H9 (cell line): ENCODE measurements at regions not wholly inside any gene's neighbourhood (a gene's known extent, or its start where the extent isn't known, plus 50 kb on each side); places are given as distances from the start of the nearest gene placed in this dataset.

Experiments used
- DNase-seq: peaks from one replicate; pipeline ENCODE4 v3.0.0-alpha.2; 2017
- H2AFZ ChIP-seq: one replicate; pipeline ENCODE4 v1.6.1; 2013; ENCODE audit warnings: mild to moderate bottlenecking, low read length, control low read depth, moderate library complexity
- H2AK5ac ChIP-seq: 2 replicates; pipeline ENCODE4 v1.6.1; 2013; ENCODE audit warnings: low read length, control low read depth, mixed read lengths; ENCODE audit not compliant: insufficient read length
- H2BK120ac ChIP-seq: one replicate; pipeline ENCODE4 v1.6.1; 2013; ENCODE audit warnings: low read depth, mild to moderate bottlenecking, low read length, control low read depth, inconsistent platforms; ENCODE audit not compliant: poor library complexity, severe bottlenecking
- H2BK12ac ChIP-seq: 2 replicates; pipeline ENCODE4 v1.6.1; 2013; ENCODE audit warnings: low read length, control low read depth, mixed read lengths, low read depth; ENCODE audit not compliant: insufficient read length
- H2BK15ac ChIP-seq: 2 replicates; pipeline ENCODE4 v1.6.1; 2013; ENCODE audit warnings: low read depth, low read length, control low read depth
- H2BK20ac ChIP-seq: one replicate; pipeline ENCODE4 v1.6.1; 2013; ENCODE audit warnings: low read depth, mild to moderate bottlenecking, low read length, control low read depth, inconsistent platforms; ENCODE audit not compliant: poor library complexity, severe bottlenecking
- H2BK5ac ChIP-seq: 2 replicates; pipeline ENCODE4 v1.6.1; 2013; ENCODE audit warnings: low read length, control low read depth, mixed read lengths; ENCODE audit not compliant: insufficient read length
- H3K14ac ChIP-seq: 2 replicates; pipeline ENCODE4 v1.6.1; 2013; ENCODE audit warnings: low read length, control low read depth; ENCODE audit not compliant: insufficient read depth
- H3K18ac ChIP-seq: 2 replicates; pipeline ENCODE4 v1.6.1; 2013; ENCODE audit warnings: low read depth, mild to moderate bottlenecking, mixed read lengths, low read length, control low read depth; ENCODE audit not compliant: insufficient read length
- H3K23ac ChIP-seq: 2 replicates; pipeline ENCODE4 v1.6.1; 2013; ENCODE audit warnings: low read length, control low read depth, mixed read lengths, low read depth; ENCODE audit not compliant: insufficient read length
- H3K23me2 ChIP-seq: 2 replicates; pipeline ENCODE4 v1.6.1; 2013; ENCODE audit warnings: low read depth, mild to moderate bottlenecking, mixed read lengths, low read length, control low read depth; ENCODE audit not compliant: insufficient read length, poor library complexity, severe bottlenecking
- H3K27ac ChIP-seq: 2 replicates; pipeline ENCODE4 v1.5.1; 2013; ENCODE audit warnings: low read length, control low read depth, mixed read lengths, low read depth; ENCODE audit not compliant: insufficient read length
- H3K27me3 ChIP-seq: 2 replicates; pipeline ENCODE4 v1.6.1; 2013; ENCODE audit warnings: low read length, control low read depth, inconsistent platforms; ENCODE audit not compliant: insufficient read depth
- H3K4ac ChIP-seq: 2 replicates; pipeline ENCODE4 v1.6.1; 2013; ENCODE audit warnings: low read depth, mild to moderate bottlenecking, control low read depth, inconsistent platforms, low read length, moderate library complexity
- H3K4me1 ChIP-seq: 2 replicates; pipeline ENCODE4 v1.6.1; 2013; ENCODE audit warnings: low read length, control low read depth, inconsistent platforms; ENCODE audit not compliant: insufficient read depth
- H3K4me2 ChIP-seq: 2 replicates; pipeline ENCODE4 v1.6.1; 2013; ENCODE audit warnings: low read length, control low read depth, mixed read lengths; ENCODE audit not compliant: insufficient read length, insufficient read depth
- H3K56ac ChIP-seq: 2 replicates; pipeline ENCODE4 v1.6.1; 2013; ENCODE audit warnings: low read depth, mild to moderate bottlenecking, mixed read lengths, low read length, control low read depth; ENCODE audit not compliant: insufficient read length
- H3K79me1 ChIP-seq: 2 replicates; pipeline ENCODE4 v1.6.1; 2013; ENCODE audit warnings: low read depth, mild to moderate bottlenecking, moderate library complexity, low read length, control low read depth, inconsistent platforms; ENCODE audit not compliant: insufficient read depth, poor library complexity, severe bottlenecking
- H3K79me2 ChIP-seq: 2 replicates; pipeline ENCODE4 v1.6.1; 2013; ENCODE audit warnings: low read length, control low read depth, inconsistent platforms; ENCODE audit not compliant: insufficient read depth
- H3K9ac ChIP-seq: 2 replicates; pipeline ENCODE4 v1.6.1; 2013; ENCODE audit warnings: low read length, control low read depth, mixed read lengths; ENCODE audit not compliant: insufficient read length; ENCODE audit errors: extremely low read depth
- H3K9me3 ChIP-seq: one replicate; pipeline ENCODE4 v1.6.1; 2013; ENCODE audit warnings: low read depth, low read length, inconsistent platforms; ENCODE audit not compliant: control insufficient read depth
- H3T11ph ChIP-seq: one replicate; pipeline ENCODE4 v1.6.1; 2013; ENCODE audit warnings: mild to moderate bottlenecking, low read length, control low read depth, inconsistent platforms
- H4K20me1 ChIP-seq: one replicate; pipeline ENCODE4 v1.6.1; 2013; ENCODE audit not compliant: control insufficient read depth, insufficient read length, insufficient read depth
- H4K5ac ChIP-seq: 2 replicates; pipeline ENCODE4 v1.6.1; 2013; ENCODE audit warnings: low read depth, mild to moderate bottlenecking, mixed read lengths, low read length, control low read depth; ENCODE audit not compliant: insufficient read length
- H4K8ac ChIP-seq: replicated peaks from 2 replicates; pipeline ENCODE4 v1.6.1; 2013; ENCODE audit warnings: low read length, control low read depth, mixed read lengths, low read depth; ENCODE audit not compliant: insufficient read length
- H4K91ac ChIP-seq: 2 replicates; pipeline ENCODE4 v1.6.1; 2013; ENCODE audit warnings: low read depth, mild to moderate bottlenecking, moderate library complexity, mixed read lengths, low read length, control low read depth; ENCODE audit not compliant: insufficient read length
- H3K27ac Mint-ChIP-seq, 3 experiments: 2 replicates in 2 of 3; 3 replicates in 1 of 3; pipeline ENCODE4 v1.8.0; 2020 to 2021; ENCODE audit warnings: mixed read lengths in 3 of 3, mild to moderate bottlenecking in 1 of 3, moderate library complexity in 1 of 3
- H3K27me3 Mint-ChIP-seq: 2 replicates; pipeline ENCODE4 v1.8.0; 2021; ENCODE audit warnings: low read depth, mild to moderate bottlenecking, moderate library complexity, mixed read lengths
- H3K36me3 Mint-ChIP-seq, 3 experiments: 2 replicates in 2 of 3; 3 replicates in 1 of 3; pipeline ENCODE4 v1.8.0; 2020 to 2021; ENCODE audit warnings: low read depth in 3 of 3, mixed read lengths in 3 of 3; ENCODE audit not compliant: insufficient read depth in 1 of 3
- H3K4me1 Mint-ChIP-seq, 2 experiments: 2 replicates each; pipeline ENCODE4 v1.8.0; 2020; ENCODE audit warnings: mixed read lengths in 2 of 2
- H3K4me3 Mint-ChIP-seq, 2 experiments: 2 replicates in 1 of 2; 3 replicates in 1 of 2; pipeline ENCODE4 v1.8.0; 2020 to 2021; ENCODE audit warnings: mild to moderate bottlenecking in 2 of 2, mixed read lengths in 2 of 2, moderate library complexity in 1 of 2
- H3K9me3 Mint-ChIP-seq, 2 experiments: 2 replicates in 1 of 2; 3 replicates in 1 of 2; pipeline ENCODE4 v1.8.0; 2020; ENCODE audit warnings: mild to moderate bottlenecking in 2 of 2, mixed read lengths in 2 of 2, moderate library complexity in 1 of 2
- WGBS: extraction: QIAGEN DNeasy Blood & Tissue Kit; methylation state at CpG from one replicate; pipeline ENCODE4 v1.1.7; 2013; ENCODE audit warnings: missing lambda C conversion rate, low lambda C conversion rate, mixed read lengths; ENCODE audit not compliant: insufficient read length; ENCODE audit errors: extremely low coverage; 5-methylcytosine and 5-hydroxymethylcytosine counted together
- TF ChIP-seq, protein P1 (sequence below): fragments of 200-600 bp; sonication (generic); conservative IDR thresholded peaks from 3 replicates; pipeline ENCODE4 v1.8.0; 2021; ENCODE audit warnings: antibody characterized with exemption, mild to moderate bottlenecking

DNA sequence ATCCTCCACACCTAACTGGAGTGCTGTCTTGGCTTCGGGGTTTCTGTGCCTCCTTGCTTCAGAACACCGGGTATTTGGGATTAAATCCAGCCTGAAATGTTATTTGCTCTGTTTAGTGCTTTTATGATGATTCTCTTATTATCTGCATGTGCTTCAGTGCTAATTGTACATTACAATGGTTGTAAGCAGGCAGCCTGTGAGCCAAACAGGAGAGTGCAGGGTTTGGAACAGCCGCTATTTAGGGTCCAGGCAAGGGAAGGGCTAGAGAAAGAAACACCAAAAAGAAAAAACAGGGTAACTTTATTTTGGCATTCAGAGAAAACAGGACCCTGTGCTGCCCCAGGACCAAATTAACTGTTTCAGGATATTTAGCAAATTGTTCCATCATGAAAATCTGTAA lies 72.7 kb downstream of the RCN1 start:
- no peaks in the 10 kb centered on the region for H3K9me3 Mint-ChIP-seq
- no peak overlapping the region for H2BK12ac ChIP-seq
- no peak overlapping the region for H4K5ac ChIP-seq
- H3K27ac Mint-ChIP-seq, result no peak overlapping the region
- no peak overlapping the region for H2BK120ac ChIP-seq
- H4K8ac ChIP-seq, result no peak overlapping the region
- no peak overlapping the region for H4K91ac ChIP-seq
- no peak overlapping the region for H3K27ac ChIP-seq
- H3K23me2 ChIP-seq, result no peaks in the 10 kb centered on the region
- no peaks in the 10 kb centered on the region for H3K36me3 Mint-ChIP-seq
- H3K4me2 ChIP-seq, result no peak overlapping the region
- no peak overlapping the region for H3K4me3 Mint-ChIP-seq
- peaks cover under 1% of the 10 kb centered on the region; the same call in 1 of the 2 replicates for H3K27me3 Mint-ChIP-seq
- no peak overlapping the region for H2BK20ac ChIP-seq
- H3K79me2 ChIP-seq, result no peaks in the 10 kb centered on the region
- H3K18ac ChIP-seq, result no peak overlapping the region
- H2AFZ ChIP-seq, result no peak overlapping the region
- H2BK15ac ChIP-seq, result no peak overlapping the region
- no CpG with 5 or more reads among the region's 3 CpGs for WGBS
- no peak overlapping the region for H3K9ac ChIP-seq
- H3K56ac ChIP-seq, result no peak overlapping the region
- no peak overlapping the region for H3T11ph ChIP-seq
- no peaks in the 10 kb centered on the region for H3K79me1 ChIP-seq
- TF ChIP-seq, protein P1, sequence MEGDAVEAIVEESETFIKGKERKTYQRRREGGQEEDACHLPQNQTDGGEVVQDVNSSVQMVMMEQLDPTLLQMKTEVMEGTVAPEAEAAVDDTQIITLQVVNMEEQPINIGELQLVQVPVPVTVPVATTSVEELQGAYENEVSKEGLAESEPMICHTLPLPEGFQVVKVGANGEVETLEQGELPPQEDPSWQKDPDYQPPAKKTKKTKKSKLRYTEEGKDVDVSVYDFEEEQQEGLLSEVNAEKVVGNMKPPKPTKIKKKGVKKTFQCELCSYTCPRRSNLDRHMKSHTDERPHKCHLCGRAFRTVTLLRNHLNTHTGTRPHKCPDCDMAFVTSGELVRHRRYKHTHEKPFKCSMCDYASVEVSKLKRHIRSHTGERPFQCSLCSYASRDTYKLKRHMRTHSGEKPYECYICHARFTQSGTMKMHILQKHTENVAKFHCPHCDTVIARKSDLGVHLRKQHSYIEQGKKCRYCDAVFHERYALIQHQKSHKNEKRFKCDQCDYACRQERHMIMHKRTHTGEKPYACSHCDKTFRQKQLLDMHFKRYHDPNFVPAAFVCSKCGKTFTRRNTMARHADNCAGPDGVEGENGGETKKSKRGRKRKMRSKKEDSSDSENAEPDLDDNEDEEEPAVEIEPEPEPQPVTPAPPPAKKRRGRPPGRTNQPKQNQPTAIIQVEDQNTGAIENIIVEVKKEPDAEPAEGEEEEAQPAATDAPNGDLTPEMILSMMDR, result no peak
- no peaks in the 10 kb centered on the region for H3K9me3 ChIP-seq
- H3K23ac ChIP-seq, result no peak overlapping the region
- no peak overlapping the region for H2AK5ac ChIP-seq
- no peak overlapping the region for H2BK5ac ChIP-seq
- no peaks in the 10 kb centered on the region for H4K20me1 ChIP-seq
- H3K27me3 ChIP-seq, result no peaks in the 10 kb centered on the region
- H3K4me1 Mint-ChIP-seq, result peaks cover 4 to 5% of the 10 kb centered on the region in 2 experiments; a peak in 1 of 4 replicates
- no peak for DNase-seq
- H3K4me1 ChIP-seq, result no peaks in the 10 kb centered on the region
- no peak overlapping the region for H3K4ac ChIP-seq
- no peak overlapping the region for H3K14ac ChIP-seq
